ENCODE measurements at regions not wholly inside any gene's neighbourhood (a gene's known extent, or its start where the extent isn't known, plus 50 kb on each side); places are given as distances from the start of the nearest gene placed in this dataset.

DNA sequence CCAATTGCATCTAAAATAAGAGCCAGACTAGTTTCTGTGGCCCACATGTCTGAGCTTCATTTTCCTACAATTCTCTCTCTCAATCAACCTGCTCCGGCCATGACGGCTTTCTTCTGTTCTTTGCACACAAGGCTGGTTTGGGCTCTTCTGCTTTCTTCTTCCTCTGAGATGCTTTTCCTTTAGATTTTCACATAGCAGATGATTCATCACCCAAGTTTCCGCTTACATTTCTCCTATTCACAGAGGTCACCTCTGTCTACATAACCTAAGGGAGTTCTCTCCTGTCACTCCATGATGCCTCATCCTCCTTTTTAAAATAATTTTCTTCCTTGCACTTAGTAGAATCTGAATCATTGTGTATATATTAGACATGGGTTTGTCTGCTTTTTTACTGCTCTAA is 334.6 kb upstream of the TUSC1 start:
- no peaks in the 10 kb centered on the region for H3K4me1 ChIP-seq (ENCODE audit: control insufficient read depth in 5 of 5, insufficient read depth in 5 of 5, low read length in 5 of 5)
- ATAC-seq (ENCODE audit: insufficient read depth, low FRiP score) (no peak), DNase-seq (no peak)
- H3K9ac ChIP-seq (ENCODE audit: insufficient read depth in 1 of 2, low read length in 2 of 2), result no peak overlapping the region
- no peaks in the 10 kb centered on the region for H3K27me3 ChIP-seq (ENCODE audit: control insufficient read depth in 3 of 3, insufficient read depth in 3 of 3, low read length in 2 of 3)
- no peak overlapping the region for H3K27ac ChIP-seq (ENCODE audit: low read depth in 1 of 2, low read length in 1 of 2)
- H3K9me3 ChIP-seq (ENCODE audit: control insufficient read depth in 4 of 4, insufficient read depth in 3 of 4, low read length in 3 of 4), result peaks cover 0 to 5% (median 0%) of the 10 kb centered on the region in 4 donors
- WGBS, 2 donors, result 85 to 96% methylated on average over 3 of the region's 3 CpGs
- no peaks in the 10 kb centered on the region for H3K36me3 ChIP-seq (ENCODE audit: control insufficient read depth in 4 of 4, insufficient read depth in 4 of 4, low read length in 4 of 4)
- TF ChIP-seq, protein P1, sequence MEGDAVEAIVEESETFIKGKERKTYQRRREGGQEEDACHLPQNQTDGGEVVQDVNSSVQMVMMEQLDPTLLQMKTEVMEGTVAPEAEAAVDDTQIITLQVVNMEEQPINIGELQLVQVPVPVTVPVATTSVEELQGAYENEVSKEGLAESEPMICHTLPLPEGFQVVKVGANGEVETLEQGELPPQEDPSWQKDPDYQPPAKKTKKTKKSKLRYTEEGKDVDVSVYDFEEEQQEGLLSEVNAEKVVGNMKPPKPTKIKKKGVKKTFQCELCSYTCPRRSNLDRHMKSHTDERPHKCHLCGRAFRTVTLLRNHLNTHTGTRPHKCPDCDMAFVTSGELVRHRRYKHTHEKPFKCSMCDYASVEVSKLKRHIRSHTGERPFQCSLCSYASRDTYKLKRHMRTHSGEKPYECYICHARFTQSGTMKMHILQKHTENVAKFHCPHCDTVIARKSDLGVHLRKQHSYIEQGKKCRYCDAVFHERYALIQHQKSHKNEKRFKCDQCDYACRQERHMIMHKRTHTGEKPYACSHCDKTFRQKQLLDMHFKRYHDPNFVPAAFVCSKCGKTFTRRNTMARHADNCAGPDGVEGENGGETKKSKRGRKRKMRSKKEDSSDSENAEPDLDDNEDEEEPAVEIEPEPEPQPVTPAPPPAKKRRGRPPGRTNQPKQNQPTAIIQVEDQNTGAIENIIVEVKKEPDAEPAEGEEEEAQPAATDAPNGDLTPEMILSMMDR (IDR thresholded peaks at IDR 0.05; ENCODE audit: control extremely low read depth, extremely low read depth), result no peak
- no peak overlapping the region for H3K4me3 ChIP-seq

DNA sequence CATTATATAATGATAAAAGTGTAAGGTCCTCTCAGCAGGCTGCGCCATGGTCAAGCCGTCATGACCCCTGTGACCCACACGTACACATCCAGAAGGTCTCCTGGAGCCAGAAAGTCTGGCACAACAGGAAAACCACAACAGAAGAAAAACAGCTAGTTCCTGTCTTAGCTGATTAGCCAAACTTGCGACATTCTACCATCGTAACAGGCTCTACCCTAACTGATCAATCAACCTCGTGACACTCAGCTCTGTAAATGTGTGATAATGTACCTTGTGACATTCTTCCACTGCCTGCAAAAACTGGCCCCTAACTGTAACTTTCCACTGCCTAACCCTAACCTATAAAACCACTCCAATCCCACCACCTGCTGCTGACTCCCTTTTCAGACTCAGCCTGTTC is 316.4 kb upstream of the TUSC1 start:
- Histone ChIP-seq H3K36me3 (ENCODE audit: control insufficient read depth in 4 of 4, insufficient read depth in 4 of 4, low read length in 4 of 4) (no peaks in the 10 kb centered on the region), H3K9me3 (ENCODE audit: control insufficient read depth in 4 of 4, insufficient read depth in 3 of 4, low read length in 3 of 4) (peaks cover 0 to 15% (median 5%) of the 10 kb centered on the region in 4 donors), H3K27ac (ENCODE audit: low read depth in 1 of 2, low read length in 1 of 2) (no peak overlapping the region), H3K4me3 (no peak overlapping the region), H3K9ac (ENCODE audit: insufficient read depth in 1 of 2, low read length in 2 of 2) (no peak overlapping the region), H3K4me1 (ENCODE audit: control insufficient read depth in 5 of 5, insufficient read depth in 5 of 5, low read length in 5 of 5) (no peaks in the 10 kb centered on the region), H3K27me3 (ENCODE audit: control insufficient read depth in 3 of 3, insufficient read depth in 3 of 3, low read length in 2 of 3) (no peaks in the 10 kb centered on the region)
- TF ChIP-seq, protein P1 (IDR thresholded peaks at IDR 0.05; ENCODE audit: control extremely low read depth, extremely low read depth), result no peak
- ATAC-seq (ENCODE audit: insufficient read depth, low FRiP score), result no peak
- WGBS, 2 donors, result 39 to 41% methylated on average over 6 of the region's 6 CpGs
- DNase-seq, result no peak

DNA sequence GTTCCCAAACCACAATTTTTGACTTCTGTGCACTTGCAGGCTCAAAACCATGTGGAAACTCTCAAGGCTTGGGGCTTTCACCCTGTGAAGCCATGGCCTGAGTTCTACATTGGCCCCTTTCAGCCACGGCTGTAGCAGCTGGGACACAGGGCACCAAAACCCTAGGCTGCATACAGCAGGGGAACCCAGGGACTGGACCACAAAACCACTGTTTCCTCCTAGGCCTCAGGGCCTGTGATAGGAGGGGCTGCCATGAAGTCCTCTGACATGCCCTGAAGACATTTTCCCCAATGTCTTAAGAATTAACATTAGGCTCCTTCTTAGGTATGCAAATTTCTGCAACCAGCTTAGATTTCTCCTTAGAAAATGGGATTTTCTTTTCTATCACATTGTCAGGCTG is 312.1 kb upstream of the TUSC1 start:
- Histone ChIP-seq H3K27ac (ENCODE audit: low read depth in 1 of 2, low read length in 1 of 2) (no peak overlapping the region), H3K4me3 (no peak overlapping the region), H3K9ac (ENCODE audit: insufficient read depth in 1 of 2, low read length in 2 of 2) (no peak overlapping the region), H3K9me3 (ENCODE audit: control insufficient read depth in 4 of 4, insufficient read depth in 3 of 4, low read length in 3 of 4) (peaks cover 0 to 15% (median 5%) of the 10 kb centered on the region in 4 donors), H3K27me3 (ENCODE audit: control insufficient read depth in 3 of 3, insufficient read depth in 3 of 3, low read length in 2 of 3) (no peaks in the 10 kb centered on the region), H3K36me3 (ENCODE audit: control insufficient read depth in 4 of 4, insufficient read depth in 4 of 4, low read length in 4 of 4) (no peaks in the 10 kb centered on the region), H3K4me1 (ENCODE audit: control insufficient read depth in 5 of 5, insufficient read depth in 5 of 5, low read length in 5 of 5) (no peaks in the 10 kb centered on the region)
- TF ChIP-seq, protein P1 (IDR thresholded peaks at IDR 0.05; ENCODE audit: control extremely low read depth, extremely low read depth), result no peak
- no peak for DNase-seq
- ATAC-seq (ENCODE audit: insufficient read depth, low FRiP score), result no peak
- WGBS, 2 donors, result 66 to 76% methylated on average over 1 of the region's 1 CpG

DNA sequence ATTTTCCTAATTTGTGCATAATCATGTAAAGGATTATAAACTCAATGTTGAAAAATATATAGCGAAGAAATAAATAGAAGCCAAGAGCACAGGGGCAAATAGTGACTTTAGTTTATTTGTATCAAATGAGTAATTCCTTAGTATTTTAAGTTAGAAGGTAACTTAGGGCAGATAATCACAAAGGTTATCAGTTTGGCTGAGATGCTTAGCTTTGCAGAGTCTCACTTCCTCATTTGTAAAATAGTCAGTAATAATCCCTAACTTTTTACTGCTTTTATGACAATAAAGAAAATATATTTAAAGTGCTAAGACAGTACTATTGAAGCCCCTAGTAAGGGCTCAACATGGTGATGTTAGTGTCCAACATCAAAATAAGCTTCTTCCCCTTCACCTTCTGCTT is 297.4 kb upstream of the TUSC1 start:
- DNase-seq, result no peak
- TF ChIP-seq, protein P1 (IDR thresholded peaks at IDR 0.05; ENCODE audit: control extremely low read depth, extremely low read depth), result no peak
- WGBS, 2 donors, result 87 to 88% methylated on average over 1 of the region's 1 CpG

More for the DNA sequence above, 297.4 kb upstream of the TUSC1 start:
- no peak overlapping the region for H3K27ac ChIP-seq (ENCODE audit: low read depth in 1 of 2, low read length in 1 of 2)
- no peaks in the 10 kb centered on the region for H3K27me3 ChIP-seq (ENCODE audit: control insufficient read depth in 3 of 3, insufficient read depth in 3 of 3, low read length in 2 of 3)
- H3K4me1 ChIP-seq (ENCODE audit: control insufficient read depth in 5 of 5, insufficient read depth in 5 of 5, low read length in 5 of 5), result no peaks in the 10 kb centered on the region
- H3K9me3 ChIP-seq (ENCODE audit: control insufficient read depth in 4 of 4, insufficient read depth in 3 of 4, low read length in 3 of 4), result peaks cover 0 to 7% (median 1%) of the 10 kb centered on the region in 4 donors
- no peaks in the 10 kb centered on the region for H3K36me3 ChIP-seq (ENCODE audit: control insufficient read depth in 4 of 4, insufficient read depth in 4 of 4, low read length in 4 of 4)
- ATAC-seq (ENCODE audit: insufficient read depth, low FRiP score), result no peak
- no peak overlapping the region for H3K4me3 ChIP-seq
- H3K9ac ChIP-seq (ENCODE audit: insufficient read depth in 1 of 2, low read length in 2 of 2), result no peak overlapping the region

All from lung (tissue), 11 donors.